ENCODE measurements at regions not wholly inside any gene's neighbourhood (a gene's known extent, or its start where the extent isn't known, plus 50 kb on each side); places are given as distances from the start of the nearest gene placed in this dataset.

GRCh38 chr3:178109691-178110090 lies 426.5 kb upstream of the KCNMB2 start:
- TF ChIP-seq PAX5 (IDR thresholded peaks at IDR 0.05; ENCODE audit: insufficient read depth, low read length, severe bottlenecking) = no peak
- TF ChIP-seq POLR2AphosphoS5 (IDR thresholded peaks at IDR 0.05; ENCODE audit: low read depth, low read length) = no peak
- TF ChIP-seq POLR2A (IDR thresholded peaks at IDR 0.05; ENCODE audit: low read depth, low read length) = no peak
- no peak for TF ChIP-seq SPI1 (IDR thresholded peaks at IDR 0.05; ENCODE audit: low read depth, low read length)
- TF ChIP-seq TAF1 (IDR thresholded peaks at IDR 0.05; ENCODE audit: low read depth, low read length) = no peak

All from GM12891 (cell line).